Left cardiac atrium (tissue), 2 donors: ENCODE measurements at regions not wholly inside any gene's neighbourhood (a gene's known extent, or its start where the extent isn't known, plus 50 kb on each side); places are given as distances from the start of the nearest gene placed in this dataset.

ENCODE experiments used
- microRNA-seq, 2 donors: library from miRNA; unstranded; fragments of <30 nt; microRNA quantifications; one replicate each; pipeline ENCODE4 v1.2.0, GENCODE V29; 2020
- donor health status: DM: no; HTN: yes; CAD: no; lungs with severe emphysema.
- donor health status: DM: yes; HTN: yes; CAD: no.

Small RNAs in the stretch of these regions (microRNA-seq; reads per million reads assigned to microRNA genes)
- 0 reads per million in 2 donors for gene MIR8065
